T-helper 1 cell (primary cell): ENCODE measurements at regions not wholly inside any gene's neighbourhood (a gene's known extent, or its start where the extent isn't known, plus 50 kb on each side); places are given as distances from the start of the nearest gene placed in this dataset.
"Not testable (repeated sequence)": the region's sequence is repeated elsewhere in the genome, so short reads cannot be mapped to it uniquely, and the experiment has no call there.

ENCODE experiments used
- DNase-seq, 5 donors: peaks; one replicate each; pipeline ENCODE4 v3.0.0-alpha.2; 2012 to 2020

DNA sequence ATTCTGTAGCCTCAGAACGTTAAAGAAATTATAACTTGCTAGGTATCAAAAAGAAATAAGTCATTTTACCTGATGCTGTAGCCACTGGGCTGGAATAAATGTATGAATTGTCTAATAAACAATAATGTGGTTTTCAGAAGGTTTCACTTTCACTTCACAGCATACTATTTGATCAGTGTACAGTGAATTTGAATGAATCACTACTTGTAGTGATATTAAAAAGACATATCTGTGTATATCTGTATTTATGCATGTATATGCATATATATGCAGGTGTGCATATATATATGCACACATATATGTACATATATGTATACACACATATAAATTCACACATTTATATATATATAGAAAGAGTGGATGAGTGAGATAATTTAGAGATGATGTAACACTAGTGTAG, 440.0 kb upstream of the PCDH10 start:
- no peak for DNase-seq

DNA sequence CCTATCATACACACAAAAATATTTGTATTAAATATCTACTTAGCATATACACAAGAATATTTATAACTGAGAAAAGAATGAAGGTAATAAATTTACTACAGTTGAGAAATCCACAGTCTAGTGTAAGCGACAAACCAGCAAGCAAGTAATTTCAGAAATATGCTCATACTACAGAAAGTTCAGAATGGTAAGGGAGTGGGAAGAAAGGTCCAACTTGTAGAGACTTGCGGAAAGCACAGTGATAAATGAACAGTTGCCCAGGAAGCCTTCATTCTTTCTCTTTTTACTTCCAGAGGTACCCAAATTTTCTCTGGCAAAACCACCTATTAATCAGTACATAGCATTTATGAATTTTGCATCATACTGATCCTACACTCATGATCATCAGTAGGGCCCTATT, 438.1 kb upstream of the PCDH10 start:
- DNase-seq, result no peak

- DNase-seq, result no peak
Observed at GRCh38 chr4:132737344-132737743, 411.8 kb upstream of the PCDH10 start.

- no peak for DNase-seq
Observed at GRCh38 chr4:132759199-132759780, 389.8 kb upstream of the PCDH10 start.

DNA sequence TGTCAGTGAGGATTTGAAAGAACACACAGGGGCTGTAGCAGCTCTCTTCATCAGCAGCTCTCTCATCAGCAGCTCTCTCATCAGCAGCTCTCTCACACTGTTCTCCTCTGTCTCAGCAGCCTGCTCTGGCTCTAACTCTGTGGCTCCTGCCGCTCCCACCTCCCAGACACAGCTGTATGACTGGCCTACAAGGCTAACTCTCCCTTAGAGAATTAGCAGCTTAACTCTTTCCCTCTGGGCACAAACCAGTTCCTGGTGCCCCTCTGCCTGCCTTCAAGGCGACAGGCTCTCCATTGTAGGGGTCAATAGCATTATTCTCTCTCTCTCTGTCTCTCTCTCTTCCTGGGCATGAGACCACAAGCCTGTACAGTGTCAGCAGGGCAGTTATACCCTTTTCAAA, 385.6 kb upstream of the PCDH10 start:
- no peak for DNase-seq

GRCh38 chr4:132767901-132768300, 381.2 kb upstream of the PCDH10 start:
- DNase-seq, result no peak

DNA sequence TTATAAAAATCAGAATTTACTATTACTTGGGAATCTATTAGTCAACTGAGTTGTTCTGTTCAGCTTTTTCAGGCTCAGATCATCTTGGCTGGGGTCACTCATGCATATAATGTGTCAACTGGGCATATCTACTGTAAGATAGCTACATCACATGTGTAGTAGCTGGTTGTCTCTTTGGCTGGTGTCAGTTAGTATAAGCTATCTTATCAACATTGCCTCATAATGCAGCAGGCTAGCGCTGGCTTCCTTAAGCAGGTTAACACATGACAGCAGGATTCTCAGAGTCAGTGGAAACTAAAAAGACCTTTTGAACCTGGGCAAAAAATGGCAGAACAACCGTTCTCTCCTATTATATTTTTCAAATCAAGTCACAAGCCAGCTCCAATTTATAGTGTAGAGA, 378.3 kb upstream of the PCDH10 start:
- DNase-seq, result no peak

DNA sequence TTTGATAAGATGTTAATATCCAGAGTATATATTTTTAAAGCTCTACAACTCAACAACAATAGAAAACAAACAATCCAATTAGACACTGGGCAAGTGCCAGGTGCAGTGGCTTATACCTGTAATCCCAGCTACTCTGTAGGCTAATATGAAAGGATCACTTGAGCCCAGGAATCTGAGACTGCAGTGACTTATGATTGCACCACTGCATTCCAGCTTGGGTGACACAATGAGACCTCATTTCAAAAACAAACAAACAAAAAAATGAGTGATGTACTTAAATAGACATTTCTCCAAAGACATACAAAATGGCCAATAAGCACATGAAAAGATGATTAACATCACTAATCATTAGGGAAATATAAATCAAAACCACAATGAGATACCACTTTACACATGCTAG, 356.8 kb upstream of the PCDH10 start:
- DNase-seq, result no peak

DNA sequence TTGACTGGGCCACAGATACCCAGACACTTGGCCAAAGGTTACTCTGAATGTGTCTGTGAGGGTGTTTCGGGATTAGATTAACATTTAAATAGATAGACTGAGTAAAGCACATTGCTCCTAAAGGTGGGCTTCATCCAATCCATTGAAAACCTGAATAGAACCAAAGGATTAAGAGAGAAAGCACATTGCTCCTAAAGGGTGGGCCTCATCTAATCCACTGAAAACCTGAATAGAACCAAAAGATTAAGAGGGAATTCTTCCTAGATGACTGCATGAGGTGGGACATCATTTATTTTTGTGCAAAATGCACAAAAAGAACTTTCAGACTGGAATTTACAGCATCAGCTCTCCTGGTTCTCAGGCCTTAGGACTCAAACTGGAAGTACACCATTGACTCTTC, 351.2 kb upstream of the PCDH10 start:
- no peak for DNase-seq

GRCh38 chr4:132809298-132810032, 339.6 kb upstream of the PCDH10 start:
- DNase-seq, result no peak

DNA sequence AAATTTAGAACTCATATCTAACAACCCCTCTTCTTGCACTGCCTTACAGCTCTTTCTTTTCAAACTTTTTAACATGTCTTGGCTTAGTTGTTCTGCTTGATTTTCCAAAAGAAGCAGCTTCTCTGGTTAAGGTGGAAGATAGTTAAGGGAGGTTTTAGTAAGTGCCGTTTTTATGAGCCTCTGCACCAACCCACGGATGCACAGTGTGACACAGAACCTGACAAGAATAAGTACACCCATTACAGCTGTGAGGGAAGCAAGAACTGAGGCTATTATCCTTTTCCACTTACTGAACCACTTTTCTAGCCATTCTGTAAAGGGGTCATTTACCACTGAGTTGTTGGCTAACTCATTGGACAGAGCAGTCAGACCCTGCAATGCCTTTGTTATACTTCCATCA, 336.0 kb upstream of the PCDH10 start:
- DNase-seq, result not testable (repeated sequence)

- no peak for DNase-seq
Observed at GRCh38 chr4:132818091-132818490, 331.0 kb upstream of the PCDH10 start.

DNA sequence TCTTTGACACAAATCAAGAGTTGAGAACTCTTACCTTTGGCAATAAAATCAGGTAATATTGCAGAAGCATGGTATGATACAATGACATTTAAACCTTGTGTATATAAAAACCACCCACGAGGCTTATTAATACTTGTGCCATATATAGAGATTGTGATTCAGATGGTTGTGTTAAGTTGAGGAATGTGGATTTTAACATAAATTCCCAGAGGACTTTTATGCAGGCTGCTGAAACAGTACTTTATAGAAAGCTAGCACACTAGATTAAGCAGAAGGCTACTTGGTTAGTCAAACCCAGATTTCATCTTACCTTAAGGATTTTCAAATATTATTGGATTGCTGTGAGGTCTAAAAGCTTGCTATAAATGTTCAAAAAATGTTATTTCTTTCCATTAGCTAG, 325.7 kb upstream of the PCDH10 start:
- no peak for DNase-seq

DNA sequence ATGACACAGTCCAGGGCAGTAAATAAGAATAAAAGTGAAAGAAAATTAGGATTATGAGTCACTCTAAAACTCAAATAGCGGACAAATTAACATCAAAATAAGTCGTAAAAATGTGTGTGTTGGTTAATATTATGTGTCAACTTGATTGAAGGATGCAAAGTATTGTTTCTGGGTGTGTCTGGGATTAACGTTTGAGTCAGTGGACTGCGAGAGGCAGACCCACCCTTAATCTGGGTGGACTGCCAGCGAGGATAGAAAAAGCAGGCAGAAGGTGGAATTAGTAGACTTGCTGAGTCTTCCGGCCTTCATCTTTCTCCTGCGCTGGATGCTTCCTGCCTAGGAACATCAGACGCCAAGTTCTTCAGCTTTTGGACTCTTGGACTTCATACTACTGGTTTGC, 324.3 kb upstream of the PCDH10 start:
- DNase-seq, result no peak

DNA sequence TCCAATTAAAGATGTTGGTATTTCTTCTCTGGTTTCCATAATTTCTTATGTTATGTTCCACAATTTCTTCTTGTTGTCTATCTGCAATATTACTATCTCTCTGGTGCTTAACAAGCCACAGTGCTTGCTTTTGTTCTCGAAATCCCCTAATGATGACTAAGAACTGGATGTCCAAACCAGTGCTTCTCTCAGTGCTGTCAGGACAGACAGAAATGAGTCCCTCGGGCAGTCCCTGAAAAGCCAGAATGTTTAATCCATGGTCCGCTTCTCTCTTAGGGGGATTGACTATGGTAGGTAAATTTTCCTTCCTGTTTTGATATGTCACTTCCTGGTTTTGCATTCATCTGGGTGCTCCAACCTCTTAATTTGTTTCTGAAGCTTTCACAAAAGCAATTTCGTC, 321.6 kb upstream of the PCDH10 start:
- DNase-seq, result no peak

- DNase-seq, result no peak
Observed at GRCh38 chr4:132838244-132838643, 310.9 kb upstream of the PCDH10 start.

- no peak for DNase-seq
Observed at GRCh38 chr4:132839070-132839469, 310.0 kb upstream of the PCDH10 start.

GRCh38 chr4:132859929-132860328, 289.2 kb upstream of the PCDH10 start:
- DNase-seq, result no peak

GRCh38 chr4:132860976-132861375, 288.1 kb upstream of the PCDH10 start:
- DNase-seq, result no peak

GRCh38 chr4:132863619-132864018, 285.5 kb upstream of the PCDH10 start:
- no peak for DNase-seq

DNA sequence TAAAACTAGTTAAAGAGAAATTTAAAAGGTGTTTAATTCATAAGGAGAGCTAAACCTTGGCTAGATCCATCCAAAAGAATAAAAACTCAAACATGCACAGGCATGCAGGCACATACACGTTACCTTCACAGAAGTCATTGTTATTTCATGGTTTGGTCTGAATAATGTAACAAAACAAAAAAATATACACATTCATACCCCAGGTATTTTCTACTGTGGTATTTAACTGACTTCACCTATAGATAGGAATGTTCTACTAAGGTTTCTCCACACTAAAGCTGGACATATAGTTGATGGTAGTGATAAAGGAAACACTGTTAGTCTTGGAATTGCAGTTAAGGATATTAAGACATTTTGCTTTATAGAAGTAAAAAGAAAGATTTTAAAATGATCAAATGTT, 283.6 kb upstream of the PCDH10 start:
- no peak for DNase-seq

DNA sequence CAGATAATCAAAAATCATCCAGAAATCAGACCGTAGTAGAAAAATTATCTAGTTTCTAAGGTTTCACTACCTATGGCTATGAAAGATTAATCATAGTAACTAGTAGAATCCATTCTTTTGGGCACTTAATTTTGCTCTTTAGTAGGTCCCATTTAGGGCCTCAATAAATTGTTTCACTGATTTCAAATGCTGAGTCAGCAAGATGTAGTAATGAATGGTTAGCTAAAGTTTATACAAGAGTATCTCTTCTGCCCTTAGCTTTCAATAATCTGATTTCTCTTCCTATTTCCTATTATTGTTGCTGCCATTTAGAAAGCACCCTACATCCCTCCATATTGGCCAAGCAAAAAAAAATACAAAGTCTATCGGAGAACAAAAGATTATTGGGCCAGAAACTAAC, 283.2 kb upstream of the PCDH10 start:
- no peak for DNase-seq

DNA sequence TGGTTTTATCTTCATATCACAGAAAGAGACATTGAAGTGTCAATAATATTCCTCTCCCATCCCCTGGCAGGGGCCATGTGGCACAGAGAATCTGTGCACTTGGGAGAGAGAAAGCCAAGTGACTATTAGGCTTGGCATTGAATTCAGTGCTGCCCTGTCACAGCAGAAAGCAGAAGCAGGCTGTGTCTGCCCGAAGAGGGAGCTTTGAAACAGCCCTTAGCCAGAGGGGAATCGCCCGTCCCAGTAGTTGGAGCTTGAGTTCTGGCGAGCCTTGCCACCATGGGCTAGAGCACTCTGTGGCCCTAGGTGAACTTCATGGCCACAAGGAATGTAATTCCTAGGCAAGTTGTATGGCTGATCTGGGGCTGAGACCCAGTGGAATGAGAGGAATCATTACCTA, 282.5 kb upstream of the PCDH10 start:
- DNase-seq, result no peak

- no peak for DNase-seq
Observed at GRCh38 chr4:132893787-132894186, 255.3 kb upstream of the PCDH10 start.

GRCh38 chr4:132901224-132901623, 247.9 kb upstream of the PCDH10 start:
- DNase-seq, result no peak
